ENCODE measurements at regions not wholly inside any gene's neighbourhood (a gene's known extent, or its start where the extent isn't known, plus 50 kb on each side); places are given as distances from the start of the nearest gene placed in this dataset.

GRCh38 chr2:144822966-144823365 is 303.0 kb upstream of the ZEB2 start:
- Histone ChIP-seq H3K4me1 (ENCODE audit: insufficient read depth) (no peaks in the 10 kb centered on the region), H3K4me3 (no peak overlapping the region), H3K27ac (no peak overlapping the region), H3K9me3 (no peaks in the 10 kb centered on the region), H3K27me3 (no peaks in the 10 kb centered on the region), H3K36me3 (no peaks in the 10 kb centered on the region)
- TF ChIP-seq POLR2A (IDR thresholded peaks at IDR 0.05) = no peak
- no peak for TF ChIP-seq EP300 (IDR thresholded peaks at IDR 0.05)
- no peak for TF ChIP-seq CTCF (IDR thresholded peaks at IDR 0.05)
- no peak for DNase-seq
- intact Hi-C loops (cut with DNase I) = no loop called here

DNA sequence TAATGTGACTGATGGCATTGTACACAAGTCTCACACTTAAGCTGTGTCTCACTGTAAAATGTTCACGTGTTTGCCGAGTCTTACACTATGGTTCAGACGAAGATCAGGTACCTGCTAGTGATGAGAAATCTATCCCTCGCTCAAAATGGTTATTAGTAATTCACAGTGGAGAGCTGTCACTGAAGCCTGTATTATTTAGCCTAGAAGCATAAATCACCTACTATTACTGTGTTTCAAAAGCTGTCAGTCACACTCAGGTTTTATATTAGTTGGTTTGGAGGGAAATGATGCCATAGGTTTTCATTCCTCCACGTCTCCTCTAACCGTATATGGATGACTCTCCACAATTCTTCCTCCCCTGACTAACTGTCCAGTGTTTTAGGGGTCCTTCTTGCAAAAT is 292.4 kb upstream of the ZEB2 start:
- intact Hi-C loops (cut with DNase I) = no loop called here
- peaks cover 1% of the 10 kb centered on the region for H3K4me1 ChIP-seq (ENCODE audit: insufficient read depth)
- H3K9me3 ChIP-seq = no peaks in the 10 kb centered on the region
- WGBS, 3 donors = 96 to 99% (median 98%) methylated on average over 6 of the region's 6 CpGs
- TF ChIP-seq EP300 (IDR thresholded peaks at IDR 0.05) (no peak), POLR2A (IDR thresholded peaks at IDR 0.05) (no peak), CTCF (IDR thresholded peaks at IDR 0.05) (no peak)
- H3K36me3 ChIP-seq = no peaks in the 10 kb centered on the region
- no peaks in the 10 kb centered on the region for H3K27me3 ChIP-seq
- no peak overlapping the region for H3K4me3 ChIP-seq
- no peak for DNase-seq
- H3K27ac ChIP-seq = no peak overlapping the region

GRCh38 chr2:144801766-144802165 is 281.8 kb upstream of the ZEB2 start:
- 80 to 83% (median 83%) methylated on average over 2 of the region's 2 CpGs for WGBS, 3 donors
- no peak for TF ChIP-seq EP300 (IDR thresholded peaks at IDR 0.05)
- TF ChIP-seq POLR2A (IDR thresholded peaks at IDR 0.05) = no peak
- TF ChIP-seq CTCF (IDR thresholded peaks at IDR 0.05) = no peak
- Histone ChIP-seq H3K4me1 (ENCODE audit: insufficient read depth) (no peaks in the 10 kb centered on the region), H3K27me3 (no peaks in the 10 kb centered on the region), H3K4me3 (no peak overlapping the region), H3K36me3 (no peaks in the 10 kb centered on the region), H3K9me3 (no peaks in the 10 kb centered on the region), H3K27ac (no peak overlapping the region)
- DNase-seq = no peak
- intact Hi-C loops (cut with DNase I) = no loop called here

DNA sequence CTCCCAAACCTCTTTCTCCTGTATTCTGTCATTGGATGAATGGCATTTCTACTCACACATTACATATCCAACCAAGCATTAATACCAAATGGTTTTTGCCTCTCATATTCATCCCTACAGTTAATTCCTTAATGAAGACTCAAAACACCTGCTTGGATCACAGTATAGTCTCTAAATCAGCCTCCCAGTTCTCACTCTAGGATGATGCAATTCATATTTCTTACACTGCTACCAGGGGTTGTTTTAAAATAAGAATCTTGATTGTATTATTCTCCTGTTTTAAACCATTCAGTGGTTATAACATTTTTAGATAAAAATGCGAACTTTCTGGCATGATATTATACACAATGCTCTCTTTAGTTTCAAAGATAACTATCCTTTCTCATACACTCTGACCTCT is 281.4 kb upstream of the ZEB2 start:
- Histone ChIP-seq H3K36me3 (no peaks in the 10 kb centered on the region), H3K4me3 (no peak overlapping the region), H3K4me1 (ENCODE audit: insufficient read depth) (no peaks in the 10 kb centered on the region), H3K27me3 (no peaks in the 10 kb centered on the region), H3K9me3 (no peaks in the 10 kb centered on the region), H3K27ac (no peak overlapping the region)
- DNase-seq = no peak
- TF ChIP-seq POLR2A (IDR thresholded peaks at IDR 0.05) (no peak), CTCF (IDR thresholded peaks at IDR 0.05) (no peak), EP300 (IDR thresholded peaks at IDR 0.05) (no peak)
- intact Hi-C loops (cut with DNase I) = no loop called here
- WGBS, 3 donors = 67 to 88% (median 82%) methylated on average over 1 of the region's 1 CpG

GRCh38 chr2:144798989-144799388 is 279.1 kb upstream of the ZEB2 start:
- no peak for DNase-seq
- Histone ChIP-seq H3K4me1 (ENCODE audit: insufficient read depth) (no peaks in the 10 kb centered on the region), H3K9me3 (no peaks in the 10 kb centered on the region), H3K4me3 (no peak overlapping the region), H3K27ac (no peak overlapping the region), H3K27me3 (no peaks in the 10 kb centered on the region), H3K36me3 (no peaks in the 10 kb centered on the region)
- WGBS, 3 donors = 57 to 72% (median 65%) methylated on average over 3 of the region's 3 CpGs
- TF ChIP-seq CTCF (IDR thresholded peaks at IDR 0.05) (no peak), EP300 (IDR thresholded peaks at IDR 0.05) (no peak), POLR2A (IDR thresholded peaks at IDR 0.05) (no peak)
- intact Hi-C loops (cut with DNase I) = no loop called here
